Esophagus squamous epithelium (tissue), 4 donors: ENCODE measurements at regions not wholly inside any gene's neighbourhood (a gene's known extent, or its start where the extent isn't known, plus 50 kb on each side); places are given as distances from the start of the nearest gene placed in this dataset.

ENCODE experiments used
- POLR2A ChIP-seq, 4 donors: fragments of 450-650 bp; IDR thresholded peaks; one replicate each; pipeline ENCODE4 v1.6.1; 2017; ENCODE audit warnings: antibody characterized with exemption in 4 of 4, mild to moderate bottlenecking in 4 of 4, moderate library complexity in 3 of 4
- TF ChIP-seq, protein P1 (sequence below), 6 experiments: fragments of 450-650 bp in 4 of 6; fragments of 200-600 bp in 2 of 6; sonication (generic) in 2 of 6; IDR thresholded peaks; one replicate each; pipeline ENCODE4 v1.5.1; 2016 to 2019; ENCODE audit warnings: antibody characterized with exemption in 6 of 6, mild to moderate bottlenecking in 4 of 6, moderate library complexity in 4 of 6

DNA sequence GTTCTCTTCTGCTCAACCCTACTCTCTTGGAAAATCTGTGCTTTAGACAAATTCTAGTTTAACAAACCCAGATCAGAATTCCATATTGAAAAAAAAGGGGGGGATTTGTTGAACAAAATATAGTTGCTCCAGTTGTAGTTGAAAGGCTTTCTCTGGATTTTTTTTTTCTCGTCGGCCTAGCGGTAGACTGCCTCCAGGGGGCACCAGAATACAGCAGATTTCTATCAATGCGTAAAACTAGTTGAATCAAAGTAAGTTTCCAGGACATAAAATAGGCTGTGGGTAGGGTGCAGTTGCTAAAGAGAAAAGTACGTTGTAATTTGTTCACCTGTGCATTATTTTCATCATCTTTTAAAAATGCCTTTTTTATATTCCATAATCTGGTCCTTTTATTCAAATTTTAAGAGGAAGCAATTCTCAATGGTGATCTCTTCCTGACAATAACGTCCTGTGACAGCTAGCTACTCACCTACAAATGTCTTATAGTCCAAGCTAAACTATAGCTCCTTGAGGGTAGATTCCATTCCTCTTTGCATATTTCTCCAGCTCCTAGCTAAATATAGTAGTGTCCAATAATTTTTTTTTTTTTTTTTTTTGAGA lies 105.4 kb downstream of the PERP start:
- TF ChIP-seq, protein P1, sequence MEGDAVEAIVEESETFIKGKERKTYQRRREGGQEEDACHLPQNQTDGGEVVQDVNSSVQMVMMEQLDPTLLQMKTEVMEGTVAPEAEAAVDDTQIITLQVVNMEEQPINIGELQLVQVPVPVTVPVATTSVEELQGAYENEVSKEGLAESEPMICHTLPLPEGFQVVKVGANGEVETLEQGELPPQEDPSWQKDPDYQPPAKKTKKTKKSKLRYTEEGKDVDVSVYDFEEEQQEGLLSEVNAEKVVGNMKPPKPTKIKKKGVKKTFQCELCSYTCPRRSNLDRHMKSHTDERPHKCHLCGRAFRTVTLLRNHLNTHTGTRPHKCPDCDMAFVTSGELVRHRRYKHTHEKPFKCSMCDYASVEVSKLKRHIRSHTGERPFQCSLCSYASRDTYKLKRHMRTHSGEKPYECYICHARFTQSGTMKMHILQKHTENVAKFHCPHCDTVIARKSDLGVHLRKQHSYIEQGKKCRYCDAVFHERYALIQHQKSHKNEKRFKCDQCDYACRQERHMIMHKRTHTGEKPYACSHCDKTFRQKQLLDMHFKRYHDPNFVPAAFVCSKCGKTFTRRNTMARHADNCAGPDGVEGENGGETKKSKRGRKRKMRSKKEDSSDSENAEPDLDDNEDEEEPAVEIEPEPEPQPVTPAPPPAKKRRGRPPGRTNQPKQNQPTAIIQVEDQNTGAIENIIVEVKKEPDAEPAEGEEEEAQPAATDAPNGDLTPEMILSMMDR (IDR thresholded peaks at IDR 0.05), result peak; percentile 74 to 93 (median 92)
- no peak for TF ChIP-seq POLR2A (IDR thresholded peaks at IDR 0.05)
